CD1c-positive myeloid dendritic cell (primary cell): ENCODE measurements at regions not wholly inside any gene's neighbourhood (a gene's known extent, or its start where the extent isn't known, plus 50 kb on each side); places are given as distances from the start of the nearest gene placed in this dataset.

Experiments
- DNase-seq: peaks from one replicate; pipeline ENCODE4 v3.0.0-alpha.2; 2016; ENCODE audit errors: extremely low spot score

DNA sequence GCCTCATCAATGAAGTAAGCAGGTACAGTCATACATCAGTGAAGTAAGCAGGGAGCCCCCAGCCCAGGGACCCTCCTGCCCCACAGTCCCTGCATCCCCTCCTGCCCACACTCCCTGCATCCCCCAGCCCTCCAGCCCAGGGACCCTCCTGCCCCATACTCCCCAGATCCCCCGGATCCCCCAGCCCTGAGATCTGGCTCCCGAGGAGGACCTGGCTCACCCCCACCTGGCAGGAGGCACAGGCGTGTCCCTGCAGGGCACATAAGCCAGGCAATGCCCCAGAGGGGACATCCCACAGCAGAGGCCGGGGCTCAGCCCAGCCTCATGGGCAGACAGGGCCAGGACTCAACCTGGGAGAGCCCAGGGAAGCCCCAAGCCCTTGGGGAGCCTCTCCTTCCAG, 53.6 kb upstream of the TPM4 start:
- no peak for DNase-seq

DNA sequence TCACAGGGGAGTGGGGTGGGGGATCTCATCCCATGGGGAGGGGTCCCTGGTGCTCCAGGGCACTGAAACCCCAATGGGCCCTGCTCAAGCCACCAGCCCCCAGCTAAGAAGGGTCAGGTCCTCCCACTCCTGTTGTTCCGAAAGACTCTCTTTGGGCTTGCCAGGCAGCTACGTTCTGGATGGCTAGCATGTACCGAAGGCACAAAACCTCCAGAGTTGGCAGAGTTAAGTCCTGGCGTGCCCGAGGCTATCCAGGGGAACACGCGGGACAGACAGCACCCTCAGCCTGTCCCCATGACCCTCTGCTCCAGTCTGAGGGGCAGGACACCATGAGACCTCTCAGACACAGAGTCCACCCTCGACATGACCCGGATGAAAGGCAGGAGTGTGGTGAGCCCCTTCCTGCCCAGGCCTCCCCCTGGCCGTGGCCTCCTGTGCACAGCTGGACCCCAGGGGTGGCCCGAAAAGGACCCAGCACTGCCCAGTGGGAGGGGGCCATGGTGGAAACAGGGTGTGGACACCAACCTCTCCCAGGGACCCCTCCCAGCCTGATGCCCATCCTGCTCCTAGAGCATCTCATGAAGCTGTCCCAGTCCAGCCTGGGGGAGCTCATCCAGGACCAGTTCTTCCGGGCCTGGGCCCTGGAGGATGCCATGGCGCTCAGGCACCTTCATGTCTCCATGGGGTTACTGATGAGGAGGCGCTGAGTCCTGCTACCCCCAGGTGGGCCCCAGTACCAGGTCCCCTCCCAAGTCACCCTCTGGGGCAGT, 53.0 kb upstream of the TPM4 start:
- DNase-seq = no peak

DNA sequence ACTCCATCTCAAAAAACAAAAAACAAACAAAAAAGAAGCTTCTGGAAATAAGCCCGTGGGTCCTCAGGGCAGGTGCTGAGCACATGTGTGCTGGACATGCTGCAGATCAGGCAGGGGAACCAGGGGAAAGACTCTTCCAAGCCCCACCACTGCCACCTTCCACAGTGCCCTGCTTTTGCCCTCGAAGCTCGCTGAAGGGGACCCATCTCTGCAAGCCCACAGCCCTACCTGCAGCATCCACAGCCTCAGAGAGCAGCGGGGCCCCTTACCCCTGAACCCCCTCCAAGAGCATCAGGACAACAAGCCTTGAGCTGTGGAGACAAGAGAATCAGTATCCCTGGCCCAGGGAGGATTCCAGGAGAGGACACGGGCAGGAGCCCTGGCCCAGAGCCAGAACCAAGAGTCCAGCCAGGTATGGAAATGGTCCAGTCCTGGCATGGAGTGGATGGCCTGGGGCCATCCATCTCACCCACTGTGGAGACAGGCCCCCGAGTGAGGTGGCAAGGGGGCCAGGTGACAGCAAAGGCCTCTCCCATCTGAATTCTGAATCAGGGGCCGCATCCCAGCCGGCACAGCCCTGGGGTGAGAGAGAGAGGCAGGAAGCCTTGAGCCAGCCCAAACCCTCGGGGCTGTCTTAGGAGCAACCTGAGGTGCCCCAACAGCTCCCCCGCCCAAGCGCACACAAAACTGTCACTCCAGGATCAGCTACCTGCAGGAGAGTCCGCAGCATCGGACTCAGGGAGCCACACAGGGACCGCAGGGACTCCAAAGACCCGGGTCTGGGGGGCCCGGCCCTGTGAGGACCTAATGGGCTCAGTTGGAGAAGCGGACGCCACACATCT, 51.8 kb upstream of the TPM4 start:
- DNase-seq = no peak

DNA sequence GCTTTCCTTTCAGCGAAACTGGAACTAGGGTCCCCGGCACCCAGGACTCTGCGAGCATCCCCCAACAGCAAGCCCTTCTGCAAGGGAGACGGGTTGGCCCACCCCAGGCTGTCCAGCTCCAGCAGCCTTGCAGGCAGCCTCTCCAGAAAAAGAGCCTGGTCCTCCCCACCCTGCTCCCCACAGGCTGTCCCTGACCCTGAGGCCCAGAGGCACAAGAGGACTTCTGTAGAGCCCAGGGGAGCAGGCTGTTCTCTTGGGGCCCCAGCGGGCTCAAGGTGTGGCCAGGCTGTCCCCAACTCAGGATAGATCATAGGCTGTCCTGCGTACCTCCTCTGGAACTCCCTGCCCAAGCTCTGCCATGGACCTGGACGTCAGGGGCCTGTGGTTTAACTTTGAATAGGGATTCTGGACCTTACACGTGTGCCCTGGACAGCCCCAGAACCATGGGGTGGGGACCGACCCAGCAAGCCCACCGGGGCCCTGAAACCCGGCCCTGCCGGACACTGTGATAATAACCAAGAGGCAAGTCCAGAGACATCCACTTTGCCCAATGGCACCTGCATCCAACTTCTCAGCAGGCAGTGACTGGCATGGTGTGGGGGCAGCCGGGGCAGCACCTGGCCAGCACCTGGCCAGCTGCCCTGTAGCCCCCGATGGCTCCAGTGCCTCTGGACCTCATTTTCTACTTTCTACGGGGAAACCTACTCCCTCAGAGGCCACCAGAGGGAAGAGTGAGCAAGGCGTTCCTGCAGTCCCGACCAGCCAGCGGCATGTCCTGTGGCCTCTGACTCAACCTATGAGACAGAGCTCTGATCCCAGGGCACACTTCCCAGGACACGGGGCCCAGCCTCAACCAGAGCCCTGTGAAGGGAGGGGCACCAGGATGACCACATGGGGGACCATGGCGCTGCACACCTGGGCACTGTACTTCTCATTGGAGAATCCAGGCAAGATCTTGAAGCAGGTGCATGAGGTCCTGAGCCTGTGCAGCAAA, 50.9 kb upstream of the TPM4 start:
- peak; percentile 43 for DNase-seq

DNA sequence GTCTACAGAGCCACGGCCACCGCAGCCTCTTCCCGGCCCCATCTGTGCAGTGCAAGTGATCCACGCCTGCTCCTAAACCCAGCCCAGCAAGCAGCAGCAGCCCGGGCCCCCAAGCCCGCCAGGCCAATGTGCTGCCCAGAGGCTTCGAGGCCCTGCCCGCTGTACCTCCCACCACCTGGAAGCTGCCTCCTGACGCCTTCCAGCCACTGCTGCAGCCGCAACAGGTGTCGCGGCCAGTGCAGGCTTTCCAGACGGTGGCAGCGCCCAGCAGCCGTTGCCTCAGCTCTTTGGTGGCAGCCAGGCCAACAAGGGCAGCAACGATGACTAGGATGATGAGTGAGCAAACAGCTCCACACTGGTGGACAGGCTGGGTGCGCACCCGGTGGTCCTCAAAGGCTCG, 50.2 kb upstream of the TPM4 start:
- no peak for DNase-seq
